Activated T-cell treated with anti-CD3 and anti-CD28 coated beads for 24 hours (primary cell): ENCODE measurements at regions not wholly inside any gene's neighbourhood (a gene's known extent, or its start where the extent isn't known, plus 50 kb on each side); places are given as distances from the start of the nearest gene placed in this dataset.
"Not testable (repeated sequence)": the region's sequence is repeated elsewhere in the genome, so short reads cannot be mapped to it uniquely, and the experiment has no call there.

ENCODE experiments used
- DNase-seq: peaks from one replicate; pipeline ENCODE4 v3.0.0-alpha.2; 2020; ENCODE audit warnings: low read depth

DNA sequence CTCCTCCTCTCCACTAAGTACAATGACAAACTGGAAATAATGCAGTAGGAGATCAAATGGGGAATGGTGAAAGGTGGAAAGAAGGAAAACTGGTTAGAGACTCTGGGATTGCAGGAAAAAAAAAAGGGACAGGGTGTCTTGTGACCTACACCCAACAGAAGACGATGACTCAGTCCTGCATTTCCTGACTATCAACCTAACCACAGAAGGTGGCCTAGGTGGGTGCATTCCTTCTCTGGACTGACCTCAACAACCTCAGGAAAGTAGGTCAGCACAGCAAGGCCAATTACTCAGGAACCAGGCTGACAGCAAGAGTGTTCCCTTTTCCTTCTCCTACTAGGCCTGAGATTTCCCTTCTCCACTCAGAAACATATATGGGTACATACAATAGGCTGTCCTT lies 1386.4 kb upstream of the ZEB2 start:
- no peak for DNase-seq

DNA sequence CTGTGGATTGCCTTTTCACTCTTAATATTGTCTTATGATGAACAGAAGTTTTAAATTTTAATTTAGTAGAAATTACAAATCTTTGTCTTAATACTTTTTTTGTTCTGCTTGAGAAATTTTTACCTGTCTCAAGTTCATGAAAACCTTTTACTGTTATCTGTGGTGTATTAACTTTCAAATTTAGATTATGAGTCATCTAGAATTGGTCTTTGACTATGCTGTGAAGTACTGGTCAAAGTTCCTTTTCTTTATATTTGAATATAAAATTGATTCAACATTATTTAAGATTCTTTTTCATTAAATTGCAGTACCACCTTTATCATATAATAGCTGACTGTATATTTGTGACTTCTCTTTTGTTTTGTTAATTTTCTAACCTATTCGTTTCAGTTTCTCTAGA lies 1385.5 kb upstream of the ZEB2 start:
- no peak for DNase-seq

DNA sequence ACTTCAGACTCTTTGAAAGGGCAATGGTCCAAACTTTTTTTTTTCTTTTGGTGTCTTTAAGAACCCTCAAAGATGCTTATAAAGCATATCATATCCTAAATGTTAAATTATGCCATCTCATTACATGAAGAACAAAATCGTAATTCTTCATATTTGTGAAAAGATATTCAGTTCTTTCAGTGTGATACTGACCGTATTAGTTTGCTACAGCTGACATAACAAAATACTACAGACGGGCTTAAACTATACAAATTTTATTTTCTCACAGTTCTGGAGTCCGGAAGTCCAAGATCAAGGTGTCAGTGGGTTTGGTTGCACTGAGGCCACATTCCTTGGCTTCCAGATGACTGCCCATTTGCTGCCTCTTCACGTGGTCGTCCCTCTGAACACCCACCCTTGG lies 1377.2 kb upstream of the ZEB2 start:
- no peak for DNase-seq

GRCh38 chr2:145887915-145888314 lies 1368.0 kb upstream of the ZEB2 start:
- no peak for DNase-seq

DNA sequence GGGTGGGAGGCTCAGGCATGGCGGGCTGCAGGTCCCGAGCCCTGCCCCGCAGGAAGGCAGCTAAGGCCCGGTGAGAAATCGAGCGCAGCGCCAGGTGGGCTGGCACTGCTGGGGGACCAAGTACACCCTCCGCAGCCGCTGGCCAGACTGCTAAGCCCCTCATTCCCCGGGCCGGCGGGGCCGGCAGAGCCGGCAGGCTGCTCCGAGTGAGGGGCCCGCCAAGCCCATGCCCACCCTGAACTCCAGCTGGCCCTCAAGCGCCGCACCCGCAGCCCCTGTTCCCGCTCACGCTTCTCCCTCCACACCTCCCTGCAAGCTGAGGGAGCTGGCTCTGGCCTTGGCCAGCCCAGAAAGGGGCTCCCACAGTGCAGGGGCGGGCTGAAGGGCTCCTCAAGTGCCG lies 1361.1 kb upstream of the ZEB2 start:
- not testable (repeated sequence) for DNase-seq

DNA sequence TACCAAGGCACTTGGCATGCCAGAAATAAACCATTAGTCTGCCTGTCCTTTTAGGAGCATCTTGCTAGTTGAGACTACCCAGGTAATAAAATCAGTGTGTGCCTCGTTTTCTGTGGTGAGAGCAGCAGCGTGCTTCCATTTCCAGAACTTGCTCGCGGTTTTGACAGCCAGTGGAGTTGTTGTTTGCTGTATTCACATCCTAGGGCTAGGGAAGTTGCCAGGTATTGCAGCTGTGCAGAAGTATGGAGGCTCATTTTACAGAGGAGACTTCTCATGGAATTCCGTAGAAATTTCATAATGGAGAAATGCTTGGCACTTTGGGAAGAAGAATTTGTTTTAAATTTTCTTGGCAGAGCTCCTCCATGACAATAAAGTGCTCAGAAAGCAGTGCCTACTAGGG lies 1355.1 kb upstream of the ZEB2 start:
- no peak for DNase-seq

- DNase-seq = no peak
These were observed 1354.5 kb upstream of the ZEB2 start for GRCh38 chr2:145874466-145874865.

- DNase-seq = no peak
These were observed 1344.6 kb upstream of the ZEB2 start for GRCh38 chr2:145864501-145864900.

GRCh38 chr2:145861940-145862339 lies 1342.0 kb upstream of the ZEB2 start:
- DNase-seq = no peak

- no peak for DNase-seq
These were observed 1340.2 kb upstream of the ZEB2 start for GRCh38 chr2:145860083-145860482.

DNA sequence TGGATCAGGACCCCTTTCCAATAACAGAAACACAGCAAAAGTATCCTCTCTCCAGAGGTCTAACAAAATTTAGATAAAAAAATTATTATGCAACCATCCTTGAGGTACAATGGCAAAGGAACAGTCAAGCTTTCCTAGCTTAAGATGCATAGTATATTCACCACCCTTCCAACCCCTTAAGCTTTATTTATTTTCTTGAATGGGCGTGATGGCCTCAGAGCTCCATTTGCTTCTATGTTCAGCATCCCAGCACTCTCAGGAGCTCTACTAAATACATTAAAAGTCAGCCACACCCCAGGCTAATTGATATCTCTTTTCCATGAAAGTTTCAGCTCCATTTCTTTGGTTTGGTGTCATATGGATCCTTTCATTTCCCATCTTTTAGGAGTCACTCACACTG lies 1335.2 kb upstream of the ZEB2 start:
- no peak for DNase-seq

GRCh38 chr2:145854039-145854755 lies 1334.3 kb upstream of the ZEB2 start:
- no peak for DNase-seq

GRCh38 chr2:145851730-145852129 lies 1331.8 kb upstream of the ZEB2 start:
- DNase-seq = no peak

DNA sequence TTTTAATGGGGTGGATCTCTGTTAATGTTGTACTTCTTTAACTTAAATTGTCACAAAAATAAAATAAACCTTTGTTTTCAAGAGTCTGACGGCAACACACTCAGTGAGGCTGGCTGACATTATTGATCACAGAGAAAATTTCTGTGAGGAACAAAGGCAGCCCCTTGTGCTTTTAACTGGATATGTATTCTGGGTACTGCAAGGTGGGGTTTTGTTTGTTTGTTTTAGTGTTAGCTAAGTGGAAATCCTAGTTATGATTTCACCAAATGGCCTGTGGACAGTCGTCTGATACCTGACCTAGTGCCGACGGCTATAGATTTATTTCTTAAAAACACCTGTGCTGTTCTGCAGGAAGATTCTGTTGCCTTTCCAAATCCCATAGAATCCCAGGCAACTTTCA lies 1329.5 kb upstream of the ZEB2 start:
- DNase-seq = no peak

DNA sequence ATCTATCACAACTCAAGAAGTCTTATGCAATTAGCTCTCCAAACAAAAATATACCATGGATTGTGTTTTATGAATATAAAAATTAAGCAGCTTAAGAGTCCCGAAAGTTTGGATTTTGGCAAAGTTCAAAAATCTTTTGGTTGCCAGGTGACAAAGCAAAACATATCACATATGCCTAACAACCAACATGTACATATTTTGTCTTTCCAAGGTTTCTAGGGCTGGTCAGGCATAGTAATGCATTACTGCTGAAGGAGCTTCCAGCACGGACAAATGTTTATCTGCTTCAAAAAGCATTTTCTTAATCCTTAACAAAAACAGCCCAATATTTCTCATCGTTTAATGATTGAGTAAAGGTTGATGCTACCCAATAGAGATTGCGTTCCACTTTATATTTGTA lies 1327.1 kb upstream of the ZEB2 start:
- DNase-seq = no peak

GRCh38 chr2:145845923-145846322 lies 1326.0 kb upstream of the ZEB2 start:
- DNase-seq = no peak

DNA sequence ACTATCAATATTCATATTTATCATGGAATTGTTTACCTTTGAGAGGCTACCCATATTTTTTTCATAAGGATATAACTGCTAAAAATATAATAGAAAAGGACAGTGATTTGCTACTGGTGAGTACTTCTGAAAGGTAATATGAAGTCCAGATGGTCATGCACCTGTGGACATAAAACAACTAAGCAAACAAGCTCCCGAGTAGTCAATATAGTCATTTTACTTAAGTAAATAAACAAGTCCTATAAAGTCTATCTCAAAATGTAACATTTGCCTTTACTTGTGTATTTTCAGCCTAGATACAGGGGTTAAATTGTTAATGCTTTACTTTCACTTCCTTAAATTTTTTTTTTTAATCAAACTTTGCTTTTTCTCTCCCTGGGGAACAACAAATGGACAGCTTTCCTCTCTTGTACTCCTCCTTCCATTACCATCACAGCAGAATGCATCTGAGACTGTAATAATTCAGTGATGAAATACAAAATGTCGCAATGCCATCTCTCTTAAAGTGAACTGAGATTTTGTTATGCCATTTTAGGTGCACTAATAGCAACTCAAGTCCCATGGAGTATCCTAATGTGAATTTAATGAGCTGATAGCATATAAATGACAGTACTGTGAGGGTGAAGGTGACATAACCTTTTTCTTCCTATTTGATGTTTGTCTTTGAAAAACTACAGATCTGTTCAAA lies 1325.4 kb upstream of the ZEB2 start:
- no peak for DNase-seq

GRCh38 chr2:145841973-145842372 lies 1322.1 kb upstream of the ZEB2 start:
- DNase-seq = no peak

- DNase-seq = no peak
These were observed 1317.1 kb upstream of the ZEB2 start for GRCh38 chr2:145836986-145837385.

GRCh38 chr2:145835665-145836064 lies 1315.7 kb upstream of the ZEB2 start:
- DNase-seq = no peak

DNA sequence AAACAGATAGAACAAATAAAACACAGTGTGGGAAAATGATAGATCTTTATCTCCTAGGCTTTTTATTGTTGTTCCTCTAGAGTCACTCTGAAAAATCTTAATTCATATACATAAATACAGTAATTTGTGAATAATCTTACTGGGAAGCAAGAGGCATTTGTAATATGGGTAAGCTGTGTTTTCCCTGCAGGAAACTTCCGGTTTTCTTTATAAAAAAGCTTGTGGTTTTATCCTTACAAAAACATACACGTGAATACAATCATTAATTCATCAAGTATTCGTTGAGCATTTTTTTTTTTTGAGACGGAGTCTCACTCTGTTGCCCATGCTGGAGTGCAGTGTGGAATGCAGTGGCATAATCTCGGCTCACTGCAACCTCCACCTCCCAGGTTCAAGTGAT lies 1312.8 kb upstream of the ZEB2 start:
- DNase-seq = no peak

DNA sequence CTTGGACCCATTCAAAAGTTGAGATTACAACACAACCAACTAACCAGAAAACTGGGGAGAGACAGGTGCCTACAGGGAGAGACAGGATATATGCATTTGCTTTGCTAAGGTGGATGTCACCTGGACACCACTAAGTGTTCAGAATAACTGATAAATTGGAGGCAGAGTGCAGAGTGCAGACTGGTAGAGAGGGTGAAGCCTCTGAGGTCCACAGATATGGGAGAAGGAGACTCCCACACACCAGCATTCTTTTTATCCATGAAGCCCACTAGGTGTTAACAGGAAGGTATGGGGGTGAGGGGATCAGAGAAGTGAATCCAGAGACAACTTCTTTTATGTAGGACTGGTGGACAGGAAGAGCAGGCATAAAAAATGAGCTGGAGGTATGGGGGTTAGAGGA lies 1310.0 kb upstream of the ZEB2 start:
- no peak for DNase-seq

GRCh38 chr2:145827235-145827634 lies 1307.3 kb upstream of the ZEB2 start:
- DNase-seq = no peak

DNA sequence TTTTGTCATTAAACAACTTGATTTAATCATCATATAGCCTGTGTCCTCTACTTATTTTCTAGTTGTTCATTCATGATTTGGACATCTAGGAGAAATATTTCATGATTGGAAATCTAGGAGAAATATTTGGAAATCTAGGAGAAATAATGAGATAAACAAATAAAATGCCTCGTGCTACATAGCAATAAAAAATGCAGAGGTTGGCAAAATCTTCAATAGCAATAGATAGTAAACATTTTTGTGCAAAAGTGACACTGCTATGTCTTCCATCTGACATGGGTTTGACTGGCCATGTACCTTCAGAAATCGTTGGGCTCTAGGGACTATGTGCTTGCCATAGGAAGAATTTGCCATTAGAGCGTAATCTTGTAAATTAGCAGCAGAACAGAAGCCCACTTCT lies 1304.5 kb upstream of the ZEB2 start:
- no peak for DNase-seq
